ENCODE measurements at regions not wholly inside any gene's neighbourhood (a gene's known extent, or its start where the extent isn't known, plus 50 kb on each side); places are given as distances from the start of the nearest gene placed in this dataset.

DNA sequence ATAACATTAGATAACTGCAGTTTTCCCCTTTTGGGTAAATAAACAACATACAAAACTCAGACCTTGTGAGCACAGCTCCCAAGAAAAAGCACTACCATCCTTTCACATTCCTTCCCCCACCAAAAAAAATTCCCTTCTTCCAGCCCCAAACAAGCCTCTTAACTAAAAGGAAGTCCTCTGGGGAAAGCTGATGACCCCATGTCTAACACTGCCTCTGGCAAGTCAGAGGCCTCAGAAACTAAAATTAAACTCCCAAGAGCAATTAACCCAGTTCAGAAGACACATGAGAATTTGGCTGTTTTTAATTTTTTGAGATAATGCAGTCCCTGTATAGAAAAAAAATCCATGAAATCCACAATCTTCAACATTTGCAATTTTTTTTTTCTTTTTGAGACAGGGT is 127.7 kb downstream of the SPTSSA start:
- Histone ChIP-seq H3K27ac (ENCODE audit: low read depth, low read length) (no peak overlapping the region), H3K4me3 (ENCODE audit: low read depth in 1 of 5, low read length in 5 of 5) (no peak overlapping the region), H3K36me3 (ENCODE audit: control insufficient read depth in 5 of 5, insufficient read depth in 5 of 5, low read length in 5 of 5) (no peaks in the 10 kb centered on the region), H3K4me1 (ENCODE audit: control insufficient read depth in 5 of 5, insufficient read depth in 5 of 5, low read length in 5 of 5) (peaks cover 0 to 9% (median 6%) of the 10 kb centered on the region in 5 donors), H3K9me3 (ENCODE audit: control insufficient read depth in 5 of 5, low read length in 5 of 5) (no peaks in the 10 kb centered on the region), H3K9ac (ENCODE audit: low read length in 5 of 5) (no peak overlapping the region), H3K27me3 (ENCODE audit: control insufficient read depth in 5 of 5, insufficient read depth in 4 of 5, low read length in 5 of 5) (no peaks in the 10 kb centered on the region)

DNA sequence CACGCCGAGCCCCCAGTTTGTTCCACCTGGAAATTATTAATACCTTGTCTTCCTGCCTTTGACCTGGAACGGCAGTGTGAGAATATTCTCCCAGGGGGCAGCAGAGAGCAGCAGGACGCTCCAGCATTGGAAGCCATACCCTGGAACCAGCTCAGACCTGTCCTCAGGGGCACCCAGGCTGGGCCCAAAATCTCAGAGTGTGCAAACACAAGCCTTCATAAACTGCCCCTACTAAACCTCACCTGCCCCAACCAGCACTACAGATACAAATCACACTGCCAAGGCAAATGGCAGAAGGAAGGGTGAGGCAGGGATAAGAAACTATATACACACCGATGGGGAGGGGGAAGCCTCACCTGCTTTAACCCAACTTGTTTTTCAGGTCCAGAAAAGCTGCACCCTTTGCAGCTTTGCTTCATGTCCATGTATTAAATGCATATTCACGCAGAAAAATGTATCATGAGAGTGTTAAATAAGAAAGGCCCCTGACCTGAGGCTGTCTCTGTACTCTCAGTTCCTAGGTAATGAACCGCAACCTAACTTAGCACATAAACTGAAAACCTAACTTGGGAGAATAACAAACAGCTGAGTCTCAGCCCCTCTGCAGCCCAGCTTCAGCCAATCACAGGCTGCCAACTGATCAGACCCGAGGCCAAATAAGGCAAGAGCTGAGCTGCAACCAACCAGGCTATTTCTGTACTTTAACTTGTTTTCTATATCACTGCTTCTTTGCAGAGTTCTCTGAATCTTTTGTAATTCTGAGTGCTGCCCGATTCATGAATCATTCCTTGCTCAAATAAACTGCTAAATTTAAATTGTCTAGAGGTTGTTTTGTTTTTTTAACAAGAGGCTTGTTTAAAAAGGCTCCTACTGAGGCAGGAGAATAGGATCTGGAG is 130.1 kb downstream of the SPTSSA start:
- no peak overlapping the region for H3K4me3 ChIP-seq (ENCODE audit: low read depth in 1 of 5, low read length in 5 of 5)
- no peaks in the 10 kb centered on the region for H3K27me3 ChIP-seq (ENCODE audit: control insufficient read depth in 5 of 5, insufficient read depth in 4 of 5, low read length in 5 of 5)
- H3K9me3 ChIP-seq (ENCODE audit: control insufficient read depth in 5 of 5, low read length in 5 of 5) = no peaks in the 10 kb centered on the region
- no peak overlapping the region for H3K27ac ChIP-seq (ENCODE audit: low read depth, low read length)
- no peak overlapping the region for H3K9ac ChIP-seq (ENCODE audit: low read length in 5 of 5)
- no peaks in the 10 kb centered on the region for H3K36me3 ChIP-seq (ENCODE audit: control insufficient read depth in 5 of 5, insufficient read depth in 5 of 5, low read length in 5 of 5)
- peaks cover 0 to 9% (median 6%) of the 10 kb centered on the region in 5 donors for H3K4me1 ChIP-seq (ENCODE audit: control insufficient read depth in 5 of 5, insufficient read depth in 5 of 5, low read length in 5 of 5)

DNA sequence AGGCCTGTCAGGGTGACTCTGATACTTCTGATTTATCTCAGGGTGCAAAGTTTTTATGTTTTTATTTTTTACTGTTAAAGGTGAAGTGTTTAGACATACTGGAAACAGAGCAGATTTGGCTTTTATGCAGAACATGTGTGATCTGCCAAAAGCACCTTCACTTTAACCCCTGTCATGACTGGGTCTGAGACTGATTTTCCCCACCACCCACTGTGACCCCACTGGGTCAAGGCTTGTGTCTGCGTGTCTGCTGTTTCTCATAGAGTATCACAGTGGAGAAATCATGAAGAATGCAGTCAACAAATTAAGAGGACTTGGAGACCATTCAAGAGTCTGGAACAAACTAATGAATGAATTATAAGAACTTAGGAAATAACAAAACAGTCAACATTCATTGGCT is 131.2 kb downstream of the SPTSSA start:
- no peaks in the 10 kb centered on the region for H3K27me3 ChIP-seq (ENCODE audit: control insufficient read depth in 5 of 5, insufficient read depth in 4 of 5, low read length in 5 of 5)
- peaks cover 0 to 9% (median 6%) of the 10 kb centered on the region in 5 donors for H3K4me1 ChIP-seq (ENCODE audit: control insufficient read depth in 5 of 5, insufficient read depth in 5 of 5, low read length in 5 of 5)
- no peak overlapping the region for H3K27ac ChIP-seq (ENCODE audit: low read depth, low read length)
- no peak overlapping the region for H3K9ac ChIP-seq (ENCODE audit: low read length in 5 of 5)
- H3K9me3 ChIP-seq (ENCODE audit: control insufficient read depth in 5 of 5, low read length in 5 of 5) = no peaks in the 10 kb centered on the region
- no peak overlapping the region for H3K4me3 ChIP-seq (ENCODE audit: low read depth in 1 of 5, low read length in 5 of 5)
- H3K36me3 ChIP-seq (ENCODE audit: control insufficient read depth in 5 of 5, insufficient read depth in 5 of 5, low read length in 5 of 5) = no peaks in the 10 kb centered on the region

DNA sequence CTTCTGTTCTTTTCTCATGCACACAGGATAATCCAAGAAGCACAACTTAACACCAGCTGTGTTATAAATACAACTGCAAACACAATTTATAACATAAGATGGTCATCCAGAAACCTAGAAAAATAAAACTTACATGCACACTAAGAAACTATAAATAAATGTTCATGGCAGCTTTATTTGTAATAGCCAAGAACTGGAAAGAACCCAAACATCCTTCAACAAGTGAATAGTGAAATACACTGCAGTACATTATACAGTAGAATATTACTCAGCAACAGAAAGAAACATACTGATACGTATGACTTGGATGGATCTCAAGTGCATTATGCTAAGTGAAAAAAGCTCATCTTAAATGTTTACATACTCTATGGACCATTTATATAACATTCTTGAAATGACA is 132.7 kb downstream of the SPTSSA start:
- Histone ChIP-seq H3K4me1 (ENCODE audit: control insufficient read depth in 5 of 5, insufficient read depth in 5 of 5, low read length in 5 of 5) (peaks cover 0 to 8% (median 6%) of the 10 kb centered on the region in 5 donors), H3K9ac (ENCODE audit: low read length in 5 of 5) (no peak overlapping the region), H3K36me3 (ENCODE audit: control insufficient read depth in 5 of 5, insufficient read depth in 5 of 5, low read length in 5 of 5) (no peaks in the 10 kb centered on the region), H3K4me3 (ENCODE audit: low read depth in 1 of 5, low read length in 5 of 5) (no peak overlapping the region), H3K9me3 (ENCODE audit: control insufficient read depth in 5 of 5, low read length in 5 of 5) (no peaks in the 10 kb centered on the region), H3K27ac (ENCODE audit: low read depth, low read length) (no peak overlapping the region), H3K27me3 (ENCODE audit: control insufficient read depth in 5 of 5, insufficient read depth in 4 of 5, low read length in 5 of 5) (no peaks in the 10 kb centered on the region)

DNA sequence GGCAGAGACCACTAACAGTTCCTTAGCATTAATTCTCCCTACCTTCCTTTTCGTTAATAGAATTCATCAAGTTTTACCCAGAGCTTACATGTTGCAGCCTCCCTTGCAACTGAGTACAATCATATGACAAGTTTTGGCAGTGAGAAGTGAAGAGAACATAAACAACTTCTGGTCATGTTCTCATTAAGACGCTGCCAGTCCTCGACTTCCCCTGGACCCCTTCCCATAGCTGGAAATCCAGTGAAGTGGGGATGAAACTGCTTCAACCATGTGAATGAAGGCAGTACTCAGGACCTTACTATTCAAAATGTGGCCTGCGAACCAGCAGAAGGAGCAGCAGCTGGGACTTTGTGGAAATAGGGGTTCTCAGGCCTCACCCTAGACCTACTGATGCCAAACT is 133.9 kb downstream of the SPTSSA start:
- H3K27ac ChIP-seq (ENCODE audit: low read depth, low read length) = no peak overlapping the region
- H3K4me3 ChIP-seq (ENCODE audit: low read depth in 1 of 5, low read length in 5 of 5) = no peak overlapping the region
- H3K27me3 ChIP-seq (ENCODE audit: control insufficient read depth in 5 of 5, insufficient read depth in 4 of 5, low read length in 5 of 5) = no peaks in the 10 kb centered on the region
- H3K9ac ChIP-seq (ENCODE audit: low read length in 5 of 5) = no peak overlapping the region
- no peaks in the 10 kb centered on the region for H3K36me3 ChIP-seq (ENCODE audit: control insufficient read depth in 5 of 5, insufficient read depth in 5 of 5, low read length in 5 of 5)
- peaks cover 0 to 9% (median 6%) of the 10 kb centered on the region in 5 donors for H3K4me1 ChIP-seq (ENCODE audit: control insufficient read depth in 5 of 5, insufficient read depth in 5 of 5, low read length in 5 of 5)
- no peaks in the 10 kb centered on the region for H3K9me3 ChIP-seq (ENCODE audit: control insufficient read depth in 5 of 5, low read length in 5 of 5)

DNA sequence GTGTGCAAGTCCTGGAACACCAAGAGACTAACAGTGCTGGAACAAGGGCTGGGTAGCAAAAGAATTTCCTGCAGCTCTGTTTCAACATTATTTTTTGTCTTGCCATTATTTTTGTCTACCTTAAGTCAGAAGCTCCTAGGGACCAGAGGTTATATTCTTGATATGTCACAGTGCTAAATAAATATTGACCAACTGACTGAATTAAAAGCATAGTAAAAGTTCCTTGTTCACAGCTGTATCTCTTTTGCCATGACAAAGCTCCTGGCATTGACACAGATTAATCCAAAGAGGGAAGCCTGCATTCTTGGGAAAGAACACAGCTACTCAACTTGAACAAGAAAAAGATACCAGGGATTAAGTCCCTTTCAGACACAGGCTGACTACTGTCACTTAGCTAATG is 136.5 kb downstream of the SPTSSA start:
- H3K9me3 ChIP-seq (ENCODE audit: control insufficient read depth in 5 of 5, low read length in 5 of 5) = no peaks in the 10 kb centered on the region
- H3K36me3 ChIP-seq (ENCODE audit: control insufficient read depth in 5 of 5, insufficient read depth in 5 of 5, low read length in 5 of 5) = no peaks in the 10 kb centered on the region
- H3K4me3 ChIP-seq (ENCODE audit: low read depth in 1 of 5, low read length in 5 of 5) = no peak overlapping the region
- no peaks in the 10 kb centered on the region for H3K27me3 ChIP-seq (ENCODE audit: control insufficient read depth in 5 of 5, insufficient read depth in 4 of 5, low read length in 5 of 5)
- no peak overlapping the region for H3K27ac ChIP-seq (ENCODE audit: low read depth, low read length)
- H3K9ac ChIP-seq (ENCODE audit: low read length in 5 of 5) = no peak overlapping the region
- H3K4me1 ChIP-seq (ENCODE audit: control insufficient read depth in 5 of 5, insufficient read depth in 5 of 5, low read length in 5 of 5) = peaks cover 0 to 3% (median 0%) of the 10 kb centered on the region in 5 donors

DNA sequence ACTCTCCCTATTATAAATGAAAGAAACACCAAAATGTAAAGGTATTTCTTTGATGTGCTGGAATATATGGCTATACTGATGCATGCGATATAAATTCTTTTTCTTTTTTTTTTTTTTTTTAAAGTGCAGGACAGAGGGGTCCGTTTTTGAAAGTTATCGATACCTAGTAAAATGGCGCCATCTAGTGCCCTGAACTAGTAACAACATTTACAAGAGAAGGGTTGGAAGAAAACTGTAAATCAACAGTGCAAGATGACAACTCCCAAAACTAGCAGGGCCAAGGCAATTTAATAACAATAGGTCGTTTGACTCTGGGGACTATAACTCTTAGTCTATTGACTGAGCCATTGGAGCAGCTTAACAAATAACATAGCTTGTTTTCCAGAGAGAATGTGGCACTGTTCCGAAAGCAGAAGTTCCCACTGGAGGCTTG is 137.7 kb downstream of the SPTSSA start:
- H3K9me3 ChIP-seq (ENCODE audit: control insufficient read depth in 5 of 5, low read length in 5 of 5) = no peaks in the 10 kb centered on the region
- H3K27ac ChIP-seq (ENCODE audit: low read depth, low read length) = no peak overlapping the region
- H3K36me3 ChIP-seq (ENCODE audit: control insufficient read depth in 5 of 5, insufficient read depth in 5 of 5, low read length in 5 of 5) = no peaks in the 10 kb centered on the region
- peaks cover 0 to 3% (median 0%) of the 10 kb centered on the region in 5 donors for H3K4me1 ChIP-seq (ENCODE audit: control insufficient read depth in 5 of 5, insufficient read depth in 5 of 5, low read length in 5 of 5)
- H3K27me3 ChIP-seq (ENCODE audit: control insufficient read depth in 5 of 5, insufficient read depth in 4 of 5, low read length in 5 of 5) = no peaks in the 10 kb centered on the region
- no peak overlapping the region for H3K4me3 ChIP-seq (ENCODE audit: low read depth in 1 of 5, low read length in 5 of 5)
- no peak overlapping the region for H3K9ac ChIP-seq (ENCODE audit: low read length in 5 of 5)

DNA sequence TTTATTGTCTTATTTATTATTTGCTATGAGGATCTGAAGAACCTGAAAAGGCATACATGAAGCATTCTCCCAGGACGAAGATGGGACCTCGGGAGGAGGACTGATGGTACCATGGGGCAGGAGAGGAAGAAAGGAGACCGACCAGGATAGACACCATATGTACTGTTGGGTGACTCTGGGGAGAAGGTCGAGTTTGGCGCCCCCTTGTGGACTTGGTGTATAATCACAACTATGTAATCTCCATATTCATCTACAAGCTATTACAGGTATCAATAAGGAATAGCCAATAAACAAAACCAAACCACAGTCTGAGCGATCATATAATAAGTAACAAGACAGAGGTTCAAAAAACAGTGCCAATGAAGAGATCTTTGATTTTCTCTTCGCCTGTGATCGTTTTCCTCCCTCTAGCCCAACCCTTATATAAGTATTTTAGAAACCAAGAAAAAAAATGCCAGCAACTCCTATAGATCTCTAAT is 139.1 kb downstream of the SPTSSA start:
- Histone ChIP-seq H3K4me1 (ENCODE audit: control insufficient read depth in 5 of 5, insufficient read depth in 5 of 5, low read length in 5 of 5) (peaks cover 0 to 3% (median 0%) of the 10 kb centered on the region in 5 donors), H3K9me3 (ENCODE audit: control insufficient read depth in 5 of 5, low read length in 5 of 5) (no peaks in the 10 kb centered on the region), H3K27ac (ENCODE audit: low read depth, low read length) (no peak overlapping the region), H3K36me3 (ENCODE audit: control insufficient read depth in 5 of 5, insufficient read depth in 5 of 5, low read length in 5 of 5) (no peaks in the 10 kb centered on the region), H3K9ac (ENCODE audit: low read length in 5 of 5) (no peak overlapping the region), H3K27me3 (ENCODE audit: control insufficient read depth in 5 of 5, insufficient read depth in 4 of 5, low read length in 5 of 5) (no peaks in the 10 kb centered on the region), H3K4me3 (ENCODE audit: low read depth in 1 of 5, low read length in 5 of 5) (no peak overlapping the region)

DNA sequence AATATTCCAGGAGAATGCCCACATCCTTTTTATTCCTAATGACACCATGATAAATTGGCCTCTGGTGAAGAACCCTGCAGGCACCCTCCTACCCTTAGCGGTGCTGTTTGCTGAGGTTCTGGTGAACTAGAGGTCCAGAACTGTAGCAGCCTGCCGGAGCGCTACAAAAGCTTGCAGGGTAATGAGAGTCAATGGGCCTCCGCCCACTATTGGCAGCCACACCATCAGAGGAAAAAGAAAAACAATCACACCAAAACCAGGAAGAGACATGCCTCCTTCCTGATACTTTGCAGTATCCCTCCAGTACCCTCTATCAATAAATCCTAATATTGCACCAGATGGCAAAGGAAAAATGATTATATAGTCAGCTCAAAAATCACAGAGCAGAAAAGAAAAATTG is 142.9 kb downstream of the SPTSSA start:
- Histone ChIP-seq H3K36me3 (ENCODE audit: control insufficient read depth in 5 of 5, insufficient read depth in 5 of 5, low read length in 5 of 5) (no peaks in the 10 kb centered on the region), H3K4me1 (ENCODE audit: control insufficient read depth in 5 of 5, insufficient read depth in 5 of 5, low read length in 5 of 5) (peaks cover 0 to 1% (median 0%) of the 10 kb centered on the region in 5 donors), H3K4me3 (ENCODE audit: low read depth in 1 of 5, low read length in 5 of 5) (no peak overlapping the region), H3K27ac (ENCODE audit: low read depth, low read length) (no peak overlapping the region), H3K9me3 (ENCODE audit: control insufficient read depth in 5 of 5, low read length in 5 of 5) (no peaks in the 10 kb centered on the region), H3K9ac (ENCODE audit: low read length in 5 of 5) (no peak overlapping the region), H3K27me3 (ENCODE audit: control insufficient read depth in 5 of 5, insufficient read depth in 4 of 5, low read length in 5 of 5) (no peaks in the 10 kb centered on the region)

DNA sequence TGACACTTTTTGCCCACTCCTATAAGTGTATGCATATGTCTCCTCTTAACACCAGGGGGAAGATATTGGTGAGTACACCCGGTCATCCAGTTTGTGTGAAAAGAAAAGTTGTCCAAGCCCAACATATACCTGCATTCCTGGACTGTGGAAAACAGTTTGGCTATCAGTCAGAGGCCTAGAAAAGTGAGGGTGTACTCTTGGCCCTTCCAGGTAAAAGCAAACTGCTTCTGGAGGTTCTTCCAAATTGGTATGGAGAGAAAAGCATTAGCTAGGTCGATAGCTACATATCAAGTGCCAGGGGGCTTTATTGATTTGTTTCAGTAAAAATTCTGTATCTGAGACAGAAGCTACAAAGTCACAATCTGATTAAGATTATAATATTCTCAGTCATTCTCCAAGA is 144.0 kb downstream of the SPTSSA start:
- H3K27ac ChIP-seq (ENCODE audit: low read depth, low read length) = no peak overlapping the region
- H3K9ac ChIP-seq (ENCODE audit: low read length in 5 of 5) = no peak overlapping the region
- no peak overlapping the region for H3K4me3 ChIP-seq (ENCODE audit: low read depth in 1 of 5, low read length in 5 of 5)
- H3K27me3 ChIP-seq (ENCODE audit: control insufficient read depth in 5 of 5, insufficient read depth in 4 of 5, low read length in 5 of 5) = no peaks in the 10 kb centered on the region
- no peaks in the 10 kb centered on the region for H3K9me3 ChIP-seq (ENCODE audit: control insufficient read depth in 5 of 5, low read length in 5 of 5)
- H3K4me1 ChIP-seq (ENCODE audit: control insufficient read depth in 5 of 5, insufficient read depth in 5 of 5, low read length in 5 of 5) = no peaks in the 10 kb centered on the region
- no peaks in the 10 kb centered on the region for H3K36me3 ChIP-seq (ENCODE audit: control insufficient read depth in 5 of 5, insufficient read depth in 5 of 5, low read length in 5 of 5)

Measured in subcutaneous abdominal adipose tissue (tissue), 5 donors.